KMS-11 (cell line): ENCODE measurements at regions not wholly inside any gene's neighbourhood (a gene's known extent, or its start where the extent isn't known, plus 50 kb on each side); places are given as distances from the start of the nearest gene placed in this dataset.

Source experiments
- H2AFZ ChIP-seq: fragments of 200-600 bp; sonication (generic); 2 replicates; pipeline ENCODE4 v1.6.1; 2016; ENCODE audit warnings: antibody characterized with exemption, mixed run types, low read depth
- H3K27ac ChIP-seq: fragments of 200-600 bp; sonication (generic); 2 replicates; pipeline ENCODE4 v1.6.1; 2016; ENCODE audit warnings: mild to moderate bottlenecking, mixed run types
- H3K27me3 ChIP-seq: fragments of 200-600 bp; sonication (generic); 2 replicates; pipeline ENCODE4 v1.6.1; 2017; ENCODE audit warnings: mild to moderate bottlenecking, low read depth, mixed run types, moderate library complexity; ENCODE audit not compliant: insufficient read depth
- H3K36me3 ChIP-seq: fragments of 200-600 bp; sonication (generic); 2 replicates; pipeline ENCODE4 v1.6.1; 2017; ENCODE audit warnings: mild to moderate bottlenecking, mixed run types; ENCODE audit not compliant: insufficient read depth
- H3K4me1 ChIP-seq: fragments of 200-600 bp; sonication (generic); 2 replicates; pipeline ENCODE4 v1.6.1; 2016; ENCODE audit warnings: mild to moderate bottlenecking, low read depth, mixed run types; ENCODE audit not compliant: poor library complexity, severe bottlenecking
- H3K4me2 ChIP-seq: fragments of 200-600 bp; sonication (generic); 2 replicates; pipeline ENCODE4 v1.7.0; 2016; ENCODE audit warnings: mild to moderate bottlenecking, mixed run types
- H3K4me3 ChIP-seq: fragments of 200-600 bp; sonication (generic); IDR thresholded peaks from 2 replicates; pipeline ENCODE4 v1.6.1; 2017; ENCODE audit warnings: low read depth, low read length, mixed read lengths; ENCODE audit not compliant: insufficient read depth
- H3K79me2 ChIP-seq: fragments of 200-600 bp; sonication (generic); 2 replicates; pipeline ENCODE4 v1.6.1; 2016; ENCODE audit warnings: low read depth, mixed run types; ENCODE audit not compliant: insufficient read depth
- H3K9ac ChIP-seq: fragments of 200-600 bp; sonication (generic); 2 replicates; pipeline ENCODE4 v1.6.1; 2016; ENCODE audit warnings: mild to moderate bottlenecking, mixed run types
- H4K20me1 ChIP-seq: fragments of 200-600 bp; sonication (generic); 2 replicates; pipeline ENCODE4 v1.6.1; 2016; ENCODE audit warnings: mild to moderate bottlenecking, mixed run types; ENCODE audit not compliant: insufficient read depth
- TF ChIP-seq, protein P1 (sequence below): fragments of 200-600 bp; sonication (generic); conservative IDR thresholded peaks from 2 replicates; pipeline ENCODE4 v1.6.1; 2017; ENCODE audit warnings: low read depth, mild to moderate bottlenecking, antibody characterized with exemption, low read length, moderate library complexity, mixed read lengths

DNA sequence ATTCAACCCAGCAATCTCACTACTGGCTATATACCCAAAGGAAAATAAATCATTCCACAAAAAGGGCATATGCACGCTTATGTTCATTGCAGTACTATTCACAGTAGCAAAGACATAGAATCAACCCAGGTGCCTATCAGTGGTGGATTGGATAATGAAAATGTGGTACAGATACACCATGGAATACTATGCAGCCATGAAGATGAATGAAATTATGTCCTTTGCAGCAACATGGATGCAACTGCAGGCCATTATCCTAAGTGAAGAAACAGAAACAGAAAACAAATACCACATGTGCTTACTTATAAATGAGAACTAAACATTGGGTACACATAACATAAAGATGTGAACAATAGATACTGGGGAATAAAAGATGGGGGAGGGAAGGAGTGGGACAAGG lies 606.4 kb upstream of the GRM7 start:
- H4K20me1 ChIP-seq, result no peaks in the 10 kb centered on the region
- H3K36me3 ChIP-seq, result no peaks in the 10 kb centered on the region
- H3K27me3 ChIP-seq, result no peaks in the 10 kb centered on the region
- H3K9ac ChIP-seq, result no peak overlapping the region
- no peak overlapping the region for H3K4me3 ChIP-seq
- no peaks in the 10 kb centered on the region for H3K79me2 ChIP-seq
- TF ChIP-seq, protein P1, sequence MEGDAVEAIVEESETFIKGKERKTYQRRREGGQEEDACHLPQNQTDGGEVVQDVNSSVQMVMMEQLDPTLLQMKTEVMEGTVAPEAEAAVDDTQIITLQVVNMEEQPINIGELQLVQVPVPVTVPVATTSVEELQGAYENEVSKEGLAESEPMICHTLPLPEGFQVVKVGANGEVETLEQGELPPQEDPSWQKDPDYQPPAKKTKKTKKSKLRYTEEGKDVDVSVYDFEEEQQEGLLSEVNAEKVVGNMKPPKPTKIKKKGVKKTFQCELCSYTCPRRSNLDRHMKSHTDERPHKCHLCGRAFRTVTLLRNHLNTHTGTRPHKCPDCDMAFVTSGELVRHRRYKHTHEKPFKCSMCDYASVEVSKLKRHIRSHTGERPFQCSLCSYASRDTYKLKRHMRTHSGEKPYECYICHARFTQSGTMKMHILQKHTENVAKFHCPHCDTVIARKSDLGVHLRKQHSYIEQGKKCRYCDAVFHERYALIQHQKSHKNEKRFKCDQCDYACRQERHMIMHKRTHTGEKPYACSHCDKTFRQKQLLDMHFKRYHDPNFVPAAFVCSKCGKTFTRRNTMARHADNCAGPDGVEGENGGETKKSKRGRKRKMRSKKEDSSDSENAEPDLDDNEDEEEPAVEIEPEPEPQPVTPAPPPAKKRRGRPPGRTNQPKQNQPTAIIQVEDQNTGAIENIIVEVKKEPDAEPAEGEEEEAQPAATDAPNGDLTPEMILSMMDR, result no peak
- H3K4me2 ChIP-seq, result no peak overlapping the region
- H3K4me1 ChIP-seq, result no peaks in the 10 kb centered on the region
- no peak overlapping the region for H3K27ac ChIP-seq
- no peak overlapping the region for H2AFZ ChIP-seq

DNA sequence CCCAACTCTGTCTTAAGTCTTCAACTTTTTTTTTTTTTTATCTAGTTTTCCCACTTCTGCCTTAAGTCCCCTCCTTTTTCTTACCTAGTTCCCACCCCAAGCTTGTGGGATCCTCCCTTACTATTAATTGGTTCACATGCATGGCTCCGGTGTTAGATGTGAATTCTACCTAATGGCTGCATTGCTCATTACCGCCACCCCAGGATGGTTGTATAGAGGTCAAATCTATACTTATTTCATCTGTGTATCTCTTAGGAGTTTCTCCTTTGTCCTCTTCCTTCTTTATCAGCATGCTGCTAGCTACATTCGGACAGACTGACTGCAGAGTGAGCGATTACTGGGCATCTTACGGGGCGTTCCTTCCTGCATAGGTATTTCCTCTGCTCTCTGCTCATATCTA lies 605.7 kb upstream of the GRM7 start:
- Histone ChIP-seq H3K27me3 (no peaks in the 10 kb centered on the region), H3K79me2 (no peaks in the 10 kb centered on the region)
- TF ChIP-seq, protein P1, result no peak

DNA sequence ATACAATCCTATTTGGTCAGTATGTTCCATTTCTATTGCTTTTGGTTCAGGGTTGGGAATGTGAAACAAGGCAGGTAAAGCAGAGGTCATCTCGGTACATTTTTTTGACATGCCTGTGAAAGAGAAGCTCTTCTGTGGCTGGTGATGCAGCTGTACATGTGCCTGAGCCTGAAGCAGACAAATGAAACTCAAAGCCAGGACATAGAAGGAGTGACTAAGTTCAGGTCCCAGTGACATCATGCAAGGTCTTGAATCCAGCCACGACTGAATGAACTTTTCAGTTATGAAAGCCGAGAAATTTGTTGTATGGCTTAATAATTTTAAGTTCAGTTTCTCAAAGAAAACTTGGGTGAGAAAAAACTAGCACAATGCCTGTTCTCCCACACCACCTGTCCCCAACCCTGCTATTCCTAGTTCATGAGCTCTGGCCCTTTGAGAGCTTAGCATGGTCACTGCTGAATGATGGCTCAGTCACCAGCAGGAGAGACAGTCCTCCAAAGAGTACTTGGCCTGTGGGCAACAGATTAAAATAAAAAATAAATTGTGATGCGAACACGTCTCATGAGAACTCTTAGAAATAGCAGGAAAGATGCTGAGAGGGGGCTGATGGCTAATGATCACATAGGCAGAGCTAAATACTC lies 600.2 kb upstream of the GRM7 start:
- Histone ChIP-seq H3K27ac (no peak overlapping the region), H4K20me1 (no peaks in the 10 kb centered on the region)
- TF ChIP-seq, protein P1, result no peak

More for the DNA sequence above, 605.7 kb upstream of the GRM7 start:
- Histone ChIP-seq H3K4me3 (no peak overlapping the region), H3K9ac (no peak overlapping the region), H3K4me1 (no peaks in the 10 kb centered on the region), H3K4me2 (no peak overlapping the region), H3K36me3 (no peaks in the 10 kb centered on the region), H4K20me1 (no peaks in the 10 kb centered on the region), H3K27ac (no peak overlapping the region), H2AFZ (no peak overlapping the region)

DNA sequence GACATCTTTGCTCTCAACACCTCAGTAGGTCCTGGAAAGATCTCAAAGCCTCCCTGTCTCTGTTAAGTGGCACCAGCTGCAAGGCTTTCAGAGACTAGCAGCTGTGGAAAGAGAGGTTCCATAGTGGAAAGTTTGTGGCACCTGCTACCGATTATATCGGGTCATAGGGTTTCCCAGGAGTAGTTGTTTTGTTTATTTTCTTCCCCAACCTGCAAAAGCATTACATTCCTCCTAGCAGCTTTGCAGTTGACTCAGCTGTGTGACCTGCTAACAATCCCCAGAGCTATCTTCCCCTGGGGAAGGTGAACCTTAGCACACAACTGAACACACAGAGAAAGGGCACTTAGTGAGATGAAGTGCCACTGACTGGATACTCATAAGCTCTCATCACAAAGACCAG lies 598.9 kb upstream of the GRM7 start:
- Histone ChIP-seq H3K4me3 (no peak overlapping the region), H3K36me3 (no peaks in the 10 kb centered on the region), H3K4me2 (no peak overlapping the region), H3K9ac (no peak overlapping the region), H3K27ac (no peak overlapping the region), H3K79me2 (no peaks in the 10 kb centered on the region), H4K20me1 (no peaks in the 10 kb centered on the region), H3K27me3 (no peaks in the 10 kb centered on the region), H2AFZ (no peak overlapping the region), H3K4me1 (no peaks in the 10 kb centered on the region)
- TF ChIP-seq, protein P1, result no peak

More for the DNA sequence above, 600.2 kb upstream of the GRM7 start:
- Histone ChIP-seq H2AFZ (no peak overlapping the region), H3K36me3 (no peaks in the 10 kb centered on the region), H3K79me2 (no peaks in the 10 kb centered on the region), H3K9ac (no peak overlapping the region), H3K4me1 (no peaks in the 10 kb centered on the region), H3K4me2 (no peak overlapping the region), H3K27me3 (no peaks in the 10 kb centered on the region), H3K4me3 (no peak overlapping the region)
